GM18508 (cell line): ENCODE measurements at regions not wholly inside any gene's neighbourhood (a gene's known extent, or its start where the extent isn't known, plus 50 kb on each side); places are given as distances from the start of the nearest gene placed in this dataset.
"Not testable (repeated sequence)": the region's sequence is repeated elsewhere in the genome, so short reads cannot be mapped to it uniquely, and the experiment has no call there.

Experiments used
- ATAC-seq: cut with Tn5 transposase; IDR thresholded peaks from one replicate; pipeline ENCODE4 v1.9.1; 2021; ENCODE audit warnings: moderate number of reproducible peaks; ENCODE audit not compliant: insufficient read depth, unreplicated experiment

DNA sequence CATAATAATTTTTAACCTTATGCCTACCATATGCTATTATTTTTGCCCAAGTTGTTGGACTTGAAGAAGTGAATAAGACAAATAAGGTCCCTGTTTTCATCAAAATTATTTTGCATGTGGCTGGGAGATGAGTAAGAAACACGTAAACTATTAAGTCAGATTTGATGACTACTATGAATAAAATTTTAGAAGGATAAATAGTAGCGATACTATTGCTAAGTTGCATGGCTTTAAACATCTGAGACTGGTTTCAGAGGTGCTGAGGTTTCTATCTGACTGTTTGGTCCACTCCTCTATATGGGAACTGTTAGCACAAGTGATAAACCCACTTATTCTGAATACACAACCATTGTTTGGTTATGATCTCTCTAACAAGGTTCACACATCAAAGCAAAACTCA is 674.3 kb upstream of the MDGA2 start:
- ATAC-seq: no peak

DNA sequence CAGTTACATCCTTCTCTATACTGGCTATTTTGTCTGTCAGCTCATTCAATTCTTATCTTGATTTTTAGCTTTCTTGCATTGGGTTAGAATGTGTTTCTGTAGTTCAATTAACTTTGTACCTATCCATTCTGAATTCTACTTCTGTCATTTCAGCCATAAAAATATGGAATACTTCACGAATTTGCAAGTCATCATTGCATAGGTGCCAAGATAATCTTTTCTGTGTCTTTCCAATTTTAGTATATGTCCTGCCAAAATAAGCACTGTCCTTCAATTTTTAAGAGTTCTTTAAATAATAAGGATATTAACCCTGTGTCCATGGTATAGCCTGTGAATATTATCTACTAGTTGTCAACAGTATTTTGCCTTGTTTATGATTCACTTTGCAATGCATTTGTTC is 665.7 kb upstream of the MDGA2 start:
- no peak for ATAC-seq

GRCh38 chr14:48333221-48333920 is 658.0 kb upstream of the MDGA2 start:
- ATAC-seq: no peak

GRCh38 chr14:48331421-48331820 is 656.0 kb upstream of the MDGA2 start:
- no peak for ATAC-seq

DNA sequence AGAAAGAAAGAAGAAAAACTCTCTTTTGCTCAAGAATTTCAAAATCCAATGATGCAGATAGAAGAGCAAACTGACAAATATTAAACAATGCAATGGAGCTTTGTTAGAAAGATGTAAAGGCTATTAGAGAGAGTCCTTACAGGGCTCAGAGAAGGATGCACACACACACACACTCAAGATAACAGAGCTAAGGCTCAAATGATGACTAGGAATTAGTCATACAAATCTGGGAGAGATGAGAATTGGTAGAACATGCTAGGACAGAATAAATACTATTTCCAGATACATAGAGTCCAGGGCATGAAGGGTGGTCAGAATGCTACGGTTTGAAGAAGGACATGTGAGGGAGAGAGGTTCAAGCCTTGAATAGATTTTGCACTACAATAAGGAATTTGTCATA is 650.1 kb upstream of the MDGA2 start:
- ATAC-seq: no peak

- ATAC-seq: no peak
Measured at GRCh38 chr14:48323665-48324064, 648.3 kb upstream of the MDGA2 start.

GRCh38 chr14:48319823-48320222 is 644.4 kb upstream of the MDGA2 start:
- no peak for ATAC-seq

- no peak for ATAC-seq
Measured at GRCh38 chr14:48304729-48305128, 629.3 kb upstream of the MDGA2 start.

- ATAC-seq: no peak
Measured at GRCh38 chr14:48289701-48290100, 614.3 kb upstream of the MDGA2 start.

GRCh38 chr14:48285217-48285616 is 609.8 kb upstream of the MDGA2 start:
- not testable (repeated sequence) for ATAC-seq

- no peak for ATAC-seq
Measured at GRCh38 chr14:48275301-48275700, 599.9 kb upstream of the MDGA2 start.

DNA sequence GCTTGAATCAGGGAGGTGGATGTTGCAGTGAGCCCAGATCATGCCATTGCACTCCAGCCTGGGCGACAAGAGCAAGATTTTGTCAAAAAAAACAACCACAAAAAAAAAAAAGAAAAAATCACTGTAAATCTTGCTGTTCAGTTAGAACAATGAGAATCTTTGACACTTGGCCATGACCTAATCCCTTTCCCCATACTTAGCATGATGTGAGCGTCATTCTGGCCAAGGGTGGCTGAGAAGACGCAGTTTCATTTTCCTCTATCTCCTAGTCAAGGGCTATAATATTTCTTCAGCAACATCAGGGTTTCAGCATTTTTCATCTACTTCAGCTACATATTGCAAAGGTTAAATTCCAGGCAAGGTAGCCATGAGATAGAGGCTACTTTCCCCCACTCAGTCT is 599.4 kb upstream of the MDGA2 start:
- ATAC-seq: no peak

- ATAC-seq: not testable (repeated sequence)
Measured at GRCh38 chr14:48267926-48268325, 592.5 kb upstream of the MDGA2 start.

DNA sequence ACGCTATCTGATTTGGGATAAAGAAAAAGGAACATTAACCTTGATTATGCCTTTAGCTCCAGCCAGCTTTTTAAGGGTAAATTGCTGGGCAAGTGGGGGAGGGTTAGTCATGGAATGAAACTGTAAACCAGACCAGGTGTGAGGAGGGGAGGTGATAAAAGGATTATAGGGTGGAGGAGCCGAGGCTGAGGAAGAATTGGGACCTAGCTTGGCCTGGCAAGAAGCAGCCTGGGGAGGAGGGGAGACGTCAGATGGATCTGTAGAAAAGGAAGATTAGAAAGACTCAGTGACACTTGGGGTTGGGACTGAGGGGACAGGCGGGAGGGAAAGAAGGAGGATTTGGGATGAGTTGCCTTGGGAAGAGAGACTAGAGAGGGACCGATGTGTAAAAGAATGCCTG is 590.8 kb upstream of the MDGA2 start:
- ATAC-seq: not testable (repeated sequence)

DNA sequence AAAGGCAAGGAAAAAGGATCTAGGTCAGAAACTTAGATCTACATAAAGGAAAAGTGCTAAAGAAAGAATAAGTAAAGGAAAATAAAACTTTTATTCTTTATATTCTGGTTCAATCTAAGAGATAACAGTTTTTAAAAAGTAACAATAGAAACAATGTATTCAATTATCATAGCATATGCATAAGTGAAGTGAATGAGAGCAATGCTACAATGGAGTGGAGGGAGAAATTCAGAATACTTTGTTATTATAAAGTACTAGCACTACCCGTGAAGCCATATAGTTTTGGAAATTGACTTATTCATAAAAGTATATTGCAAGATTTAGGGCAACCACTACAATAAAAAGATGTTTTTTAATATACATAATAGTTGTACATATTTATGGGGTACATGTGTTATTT is 586.0 kb upstream of the MDGA2 start:
- ATAC-seq: no peak

GRCh38 chr14:48260394-48261295 is 585.2 kb upstream of the MDGA2 start:
- ATAC-seq: not testable (repeated sequence)

DNA sequence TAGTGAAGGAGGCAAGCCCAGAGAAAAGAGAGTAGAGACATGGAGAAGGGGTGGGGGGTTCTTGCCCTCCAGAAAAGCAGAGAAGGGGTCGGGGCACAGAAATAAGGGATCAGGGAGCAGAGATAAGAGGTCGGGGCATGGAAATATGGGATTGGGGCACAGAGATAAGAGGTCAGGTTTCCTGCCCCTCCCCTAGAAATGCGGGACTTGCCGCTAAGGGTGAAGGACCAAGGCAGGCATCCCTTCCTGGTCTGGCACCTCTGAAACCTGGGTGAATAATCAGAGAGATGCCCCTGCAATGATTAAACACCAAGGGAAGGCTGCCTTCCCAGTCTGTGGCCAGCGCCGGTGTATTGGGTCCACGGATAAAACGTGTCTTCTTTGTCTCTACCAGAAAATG is 584.5 kb upstream of the MDGA2 start:
- not testable (repeated sequence) for ATAC-seq

- ATAC-seq: not testable (repeated sequence)
Measured at GRCh38 chr14:48259232-48259631, 583.8 kb upstream of the MDGA2 start.

GRCh38 chr14:48258703-48259102 is 583.3 kb upstream of the MDGA2 start:
- not testable (repeated sequence) for ATAC-seq

DNA sequence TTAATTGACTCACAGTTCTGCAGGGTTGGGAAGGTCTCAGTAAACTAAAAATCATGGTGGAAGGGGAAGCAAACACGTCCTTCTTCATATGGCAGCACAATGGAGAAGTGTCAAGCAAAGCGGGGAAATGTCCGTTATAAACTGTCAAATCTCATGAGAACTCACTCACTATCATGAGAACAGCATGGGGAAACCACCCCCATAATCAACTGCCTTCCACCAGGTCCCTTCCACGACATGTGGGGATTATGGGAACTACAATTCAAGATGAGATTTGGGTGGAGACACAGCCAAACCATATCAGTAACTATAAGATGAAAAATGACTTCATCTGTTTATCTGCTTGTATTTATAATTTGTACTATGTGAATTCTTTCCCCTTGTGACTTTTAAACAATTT is 577.6 kb upstream of the MDGA2 start:
- no peak for ATAC-seq

GRCh38 chr14:48251290-48251689 is 575.9 kb upstream of the MDGA2 start:
- ATAC-seq: no peak

GRCh38 chr14:48250575-48250974 is 575.2 kb upstream of the MDGA2 start:
- ATAC-seq: no peak
